Glutamatergic neuron (in vitro differentiated cells): ENCODE measurements at regions not wholly inside any gene's neighbourhood (a gene's known extent, or its start where the extent isn't known, plus 50 kb on each side); places are given as distances from the start of the nearest gene placed in this dataset.
"Not testable (repeated sequence)": the region's sequence is repeated elsewhere in the genome, so short reads cannot be mapped to it uniquely, and the experiment has no call there.

Experiments
- DNase-seq: peaks from one replicate; pipeline ENCODE4 v3.0.0; 2022
- H3K27ac Mint-ChIP-seq: one replicate; pipeline ENCODE4 v1.8.0; 2020; ENCODE audit warnings: mild to moderate bottlenecking, mixed read lengths, inconsistent platforms; ENCODE audit not compliant: unreplicated experiment
- H3K27me3 Mint-ChIP-seq: one replicate; pipeline ENCODE4 v1.8.0; 2020; ENCODE audit warnings: mild to moderate bottlenecking, moderate library complexity, mixed read lengths, inconsistent platforms; ENCODE audit not compliant: unreplicated experiment
- H3K36me3 Mint-ChIP-seq: one replicate; pipeline ENCODE4 v1.8.0; 2020; ENCODE audit warnings: mild to moderate bottlenecking, mixed read lengths, inconsistent platforms; ENCODE audit not compliant: unreplicated experiment
- H3K4me1 Mint-ChIP-seq: one replicate; pipeline ENCODE4 v1.8.0; 2020; ENCODE audit warnings: mild to moderate bottlenecking, low read depth, mixed read lengths, inconsistent platforms; ENCODE audit not compliant: unreplicated experiment
- H3K4me3 Mint-ChIP-seq: one replicate; pipeline ENCODE4 v1.8.0; 2020; ENCODE audit warnings: mild to moderate bottlenecking, mixed read lengths, inconsistent platforms; ENCODE audit not compliant: unreplicated experiment
- H3K9me3 Mint-ChIP-seq: one replicate; pipeline ENCODE4 v1.8.0; 2020; ENCODE audit warnings: mild to moderate bottlenecking, moderate library complexity, mixed read lengths, inconsistent platforms; ENCODE audit not compliant: unreplicated experiment
- TF ChIP-seq, protein P1 (sequence below): fragments of 200-600 bp; sonication (generic); IDR thresholded peaks from one replicate; pipeline ENCODE4 v1.5.0; 2021; ENCODE audit not compliant: partially characterized antibody, unreplicated experiment

DNA sequence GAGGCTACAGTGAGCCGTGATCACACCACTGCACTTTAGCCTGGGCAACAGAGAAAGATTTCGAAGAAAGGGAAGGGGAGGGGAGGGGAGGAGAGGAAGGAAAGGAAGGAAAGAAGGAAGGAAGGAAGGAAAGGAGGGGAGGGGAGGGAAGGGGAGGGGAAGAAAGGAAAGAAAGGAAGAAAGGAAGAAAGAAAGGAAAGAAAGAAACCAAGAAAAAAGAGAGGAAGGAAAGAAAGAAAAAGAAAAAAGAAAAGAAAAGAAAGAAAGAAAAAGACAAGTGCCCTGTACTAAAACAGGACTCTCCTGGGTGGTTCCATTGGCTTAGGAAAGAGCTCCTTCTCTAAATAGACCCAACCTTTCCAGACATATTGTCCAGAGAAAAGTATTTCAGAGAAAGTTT is 136.6 kb downstream of the PXDC1 start:
- Mint-ChIP-seq H3K27me3 (no peaks in the 10 kb centered on the region), H3K4me3 (no peak overlapping the region), H3K36me3 (no peaks in the 10 kb centered on the region), H3K9me3 (peaks cover 3% of the 10 kb centered on the region), H3K4me1 (no peaks in the 10 kb centered on the region), H3K27ac (no peak overlapping the region)
- DNase-seq = no peak
- TF ChIP-seq, protein P1, sequence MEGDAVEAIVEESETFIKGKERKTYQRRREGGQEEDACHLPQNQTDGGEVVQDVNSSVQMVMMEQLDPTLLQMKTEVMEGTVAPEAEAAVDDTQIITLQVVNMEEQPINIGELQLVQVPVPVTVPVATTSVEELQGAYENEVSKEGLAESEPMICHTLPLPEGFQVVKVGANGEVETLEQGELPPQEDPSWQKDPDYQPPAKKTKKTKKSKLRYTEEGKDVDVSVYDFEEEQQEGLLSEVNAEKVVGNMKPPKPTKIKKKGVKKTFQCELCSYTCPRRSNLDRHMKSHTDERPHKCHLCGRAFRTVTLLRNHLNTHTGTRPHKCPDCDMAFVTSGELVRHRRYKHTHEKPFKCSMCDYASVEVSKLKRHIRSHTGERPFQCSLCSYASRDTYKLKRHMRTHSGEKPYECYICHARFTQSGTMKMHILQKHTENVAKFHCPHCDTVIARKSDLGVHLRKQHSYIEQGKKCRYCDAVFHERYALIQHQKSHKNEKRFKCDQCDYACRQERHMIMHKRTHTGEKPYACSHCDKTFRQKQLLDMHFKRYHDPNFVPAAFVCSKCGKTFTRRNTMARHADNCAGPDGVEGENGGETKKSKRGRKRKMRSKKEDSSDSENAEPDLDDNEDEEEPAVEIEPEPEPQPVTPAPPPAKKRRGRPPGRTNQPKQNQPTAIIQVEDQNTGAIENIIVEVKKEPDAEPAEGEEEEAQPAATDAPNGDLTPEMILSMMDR = no peak

- H3K36me3 Mint-ChIP-seq, H3K27ac Mint-ChIP-seq, H3K27me3 Mint-ChIP-seq, DNase-seq, H3K4me3 Mint-ChIP-seq, H3K9me3 Mint-ChIP-seq, H3K4me1 Mint-ChIP-seq: not testable (repeated sequence)
Measured at GRCh38 chr6:3613565-3613964, 137.9 kb downstream of the PXDC1 start.

DNA sequence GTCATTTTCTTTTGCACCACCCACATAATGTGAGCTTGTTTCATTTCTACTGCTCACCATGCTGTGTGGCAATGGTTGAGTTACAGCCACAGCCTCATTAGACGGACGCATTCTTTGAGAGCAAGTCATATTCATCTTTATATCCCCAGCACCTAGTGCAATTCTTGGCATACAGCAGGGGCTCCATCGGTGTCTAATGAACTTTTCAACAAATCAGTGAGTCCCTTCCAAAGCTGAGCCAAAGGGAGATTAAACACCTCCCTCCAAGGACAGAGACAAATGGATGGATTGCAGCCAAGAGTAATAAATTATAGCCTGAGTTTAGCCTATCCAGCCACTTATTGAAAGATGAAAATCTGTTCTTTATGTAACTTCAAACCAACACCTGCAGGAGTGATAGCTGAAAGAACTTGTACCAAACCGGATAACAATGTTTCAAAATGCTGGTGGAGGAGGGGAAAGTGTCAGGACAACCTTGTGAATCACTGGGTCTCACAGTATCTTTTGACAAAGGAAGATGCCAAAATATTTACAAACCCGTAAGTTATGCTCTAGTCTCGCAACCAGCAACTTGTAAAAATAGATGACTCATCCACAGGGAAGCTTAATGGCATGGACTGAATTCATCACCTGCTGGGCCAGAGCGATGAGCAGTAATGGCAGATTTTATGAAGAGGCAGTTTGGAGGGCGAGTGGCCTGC is 139.0 kb downstream of the PXDC1 start:
- TF ChIP-seq, protein P1 = no peak
- peaks cover 7% of the 10 kb centered on the region for H3K9me3 Mint-ChIP-seq
- H3K27me3 Mint-ChIP-seq = peaks cover 2% of the 10 kb centered on the region
- H3K4me3 Mint-ChIP-seq = no peak overlapping the region
- DNase-seq = no peak
- no peaks in the 10 kb centered on the region for H3K36me3 Mint-ChIP-seq
- H3K4me1 Mint-ChIP-seq = no peaks in the 10 kb centered on the region
- no peak overlapping the region for H3K27ac Mint-ChIP-seq

GRCh38 chr6:3610921-3611320 is 140.6 kb downstream of the PXDC1 start:
- H3K4me1 Mint-ChIP-seq = no peaks in the 10 kb centered on the region
- no peak overlapping the region for H3K4me3 Mint-ChIP-seq
- peaks cover 7% of the 10 kb centered on the region for H3K9me3 Mint-ChIP-seq
- peaks cover 2% of the 10 kb centered on the region for H3K27me3 Mint-ChIP-seq
- no peaks in the 10 kb centered on the region for H3K36me3 Mint-ChIP-seq
- H3K27ac Mint-ChIP-seq = no peak overlapping the region
- TF ChIP-seq, protein P1 = no peak
- DNase-seq = no peak

DNA sequence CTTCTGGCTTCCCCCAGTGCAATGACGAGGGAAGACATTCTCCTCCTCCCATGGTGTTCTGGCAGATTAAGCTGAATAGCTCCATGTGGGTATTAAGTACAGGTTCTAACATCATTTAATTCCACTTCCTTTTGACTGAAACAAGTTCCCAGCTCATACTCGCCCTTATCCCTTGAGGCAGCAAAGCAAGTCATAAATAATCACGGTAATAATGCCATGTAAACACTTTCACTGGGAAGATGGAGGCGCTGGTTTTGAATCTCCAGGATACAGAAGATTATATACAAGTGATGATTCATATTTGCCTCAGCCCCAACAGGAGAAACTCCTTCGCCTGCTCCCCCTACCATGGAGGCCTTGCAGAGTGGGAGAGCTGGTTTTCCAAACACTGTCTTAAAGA is 141.3 kb downstream of the PXDC1 start:
- TF ChIP-seq, protein P1 = no peak
- DNase-seq = no peak
- H3K4me3 Mint-ChIP-seq = no peak overlapping the region
- H3K4me1 Mint-ChIP-seq = no peaks in the 10 kb centered on the region
- no peak overlapping the region for H3K27ac Mint-ChIP-seq
- H3K9me3 Mint-ChIP-seq = peaks cover 7% of the 10 kb centered on the region
- H3K36me3 Mint-ChIP-seq = no peaks in the 10 kb centered on the region
- peaks cover 2% of the 10 kb centered on the region for H3K27me3 Mint-ChIP-seq
